CD14-positive monocyte (primary cell): ENCODE measurements at regions not wholly inside any gene's neighbourhood (a gene's known extent, or its start where the extent isn't known, plus 50 kb on each side); places are given as distances from the start of the nearest gene placed in this dataset.

Source experiments
- DNase-seq, 3 donors: peaks; one replicate each; pipeline ENCODE4 v3.0.0-alpha.2; 2011 to 2022
- H2AFZ ChIP-seq: 2 replicates; pipeline ENCODE4 v1.6.0; 2012; ENCODE audit warnings: mild to moderate bottlenecking, low read depth, low read length, inconsistent platforms; ENCODE audit not compliant: insufficient read depth, poor library complexity, severe bottlenecking
- H3K27ac ChIP-seq, 2 donors: 1 replicate in 1 of 2; 2 replicates in 1 of 2; pipeline ENCODE4 v1.5.1; 2012 to 2013; ENCODE audit warnings: low read length in 2 of 2, control low read depth in 1 of 2, inconsistent platforms in 1 of 2, low read depth in 1 of 2, mild to moderate bottlenecking in 1 of 2
- H3K27me3 ChIP-seq, 2 donors: one replicate each; pipeline versions ENCODE4 v1.6.0 to v1.6.1; 2011 to 2013; ENCODE audit warnings: low read length in 2 of 2; ENCODE audit not compliant: control insufficient read depth in 2 of 2, insufficient read depth in 2 of 2
- H3K36me3 ChIP-seq, 2 donors: replicated peaks in 1 of 2; 1 replicate in 1 of 2; 2 replicates in 1 of 2; pipeline versions ENCODE4 v1.5.1 to v1.6.1; 2012 to 2013; ENCODE audit warnings: low read length in 2 of 2, control low read depth in 1 of 2, inconsistent platforms in 1 of 2, mild to moderate bottlenecking in 1 of 2; ENCODE audit not compliant: insufficient read depth in 2 of 2, control insufficient read depth in 1 of 2
- H3K4me1 ChIP-seq, 2 donors: 1 replicate in 1 of 2; 2 replicates in 1 of 2; pipeline versions ENCODE4 v1.5.1 to v1.6.1; 2012 to 2013; ENCODE audit warnings: low read length in 2 of 2, control low read depth in 1 of 2, inconsistent platforms in 1 of 2, mild to moderate bottlenecking in 1 of 2, moderate library complexity in 1 of 2; ENCODE audit not compliant: insufficient read depth in 2 of 2, control insufficient read depth in 1 of 2
- H3K4me2 ChIP-seq: replicated peaks from 2 replicates; pipeline ENCODE3; 2012; ENCODE audit warnings: low read length, moderate library complexity, mild to moderate bottlenecking; ENCODE audit not compliant: poor library complexity, severe bottlenecking; ENCODE audit errors: extremely low read depth
- H3K4me3 ChIP-seq, 3 experiments: fragments of 200-600 bp in 1 of 3; sonication (generic) in 1 of 3; replicated peaks in 1 of 3; 1 replicate in 2 of 3; 2 replicates in 1 of 3; pipeline ENCODE4 v1.5.1; 2011 to 2013; ENCODE audit warnings: low read length in 3 of 3, mild to moderate bottlenecking in 3 of 3, control low read depth in 2 of 3, low read depth in 2 of 3, inconsistent platforms in 1 of 3, moderate library complexity in 1 of 3
- H3K79me2 ChIP-seq: 2 replicates; pipeline ENCODE4 v1.6.0; 2012; ENCODE audit warnings: mild to moderate bottlenecking, control low read depth, inconsistent platforms, low read length, moderate library complexity; ENCODE audit not compliant: insufficient read depth
- H3K9ac ChIP-seq: 2 replicates; pipeline ENCODE4 v1.6.0; 2017; ENCODE audit warnings: low read length, mild to moderate bottlenecking; ENCODE audit not compliant: insufficient read depth, poor library complexity, severe bottlenecking
- H3K9me3 ChIP-seq, 2 donors: replicated peaks in 1 of 2; 1 replicate in 1 of 2; 2 replicates in 1 of 2; pipeline versions ENCODE4 v1.5.1 to v1.6.1; 2012 to 2013; ENCODE audit warnings: low read length in 2 of 2, control low read depth in 1 of 2; ENCODE audit not compliant: control insufficient read depth in 1 of 2, insufficient read depth in 1 of 2
- H4K20me1 ChIP-seq: 2 replicates; pipeline ENCODE4 v1.6.0; 2012; ENCODE audit warnings: mild to moderate bottlenecking, low read length, control low read depth, moderate library complexity; ENCODE audit not compliant: insufficient read depth
- H3K27ac Mint-ChIP-seq, 7 donors: one replicate each; pipeline ENCODE4 v1.8.0; 2020; ENCODE audit warnings: mild to moderate bottlenecking in 7 of 7, mixed read lengths in 7 of 7, moderate library complexity in 6 of 7, inconsistent platforms in 2 of 7
- H3K27me3 Mint-ChIP-seq, 3 donors: one replicate each; pipeline ENCODE4 v1.8.0; 2021 to 2022; ENCODE audit warnings: low read depth in 3 of 3, mild to moderate bottlenecking in 3 of 3, mixed read lengths in 3 of 3, moderate library complexity in 3 of 3, inconsistent platforms in 1 of 3
- H3K36me3 Mint-ChIP-seq, 2 donors: one replicate each; pipeline ENCODE4 v1.8.0; 2020; ENCODE audit warnings: mixed read lengths in 2 of 2, inconsistent platforms in 1 of 2, mild to moderate bottlenecking in 1 of 2
- H3K4me1 Mint-ChIP-seq: one replicate; pipeline ENCODE4 v1.8.0; 2020; ENCODE audit warnings: mild to moderate bottlenecking, mixed read lengths
- H3K4me3 Mint-ChIP-seq, 2 donors: one replicate each; pipeline ENCODE4 v1.8.0; 2020; ENCODE audit warnings: mild to moderate bottlenecking in 2 of 2, mixed read lengths in 2 of 2, moderate library complexity in 1 of 2
- H3K9me3 Mint-ChIP-seq, 7 donors: one replicate each; pipeline ENCODE4 v1.8.0; 2020 to 2022; ENCODE audit warnings: mixed read lengths in 7 of 7, mild to moderate bottlenecking in 6 of 7, moderate library complexity in 6 of 7, inconsistent platforms in 2 of 7
- intact Hi-C, 2 donors: fragments of 100-400 bp; cut with micrococcal nuclease; formaldehyde crosslinking; loops; one replicate each; pipeline versions ENCODE4 v1.15.0 to v1.15.1; 2023
- TF ChIP-seq, protein P1 (sequence below): fragments of 200-600 bp; IDR thresholded peaks from one replicate; pipeline ENCODE4 v1.8.0; 2022; ENCODE audit warnings: antibody characterized with exemption, mild to moderate bottlenecking

DNA sequence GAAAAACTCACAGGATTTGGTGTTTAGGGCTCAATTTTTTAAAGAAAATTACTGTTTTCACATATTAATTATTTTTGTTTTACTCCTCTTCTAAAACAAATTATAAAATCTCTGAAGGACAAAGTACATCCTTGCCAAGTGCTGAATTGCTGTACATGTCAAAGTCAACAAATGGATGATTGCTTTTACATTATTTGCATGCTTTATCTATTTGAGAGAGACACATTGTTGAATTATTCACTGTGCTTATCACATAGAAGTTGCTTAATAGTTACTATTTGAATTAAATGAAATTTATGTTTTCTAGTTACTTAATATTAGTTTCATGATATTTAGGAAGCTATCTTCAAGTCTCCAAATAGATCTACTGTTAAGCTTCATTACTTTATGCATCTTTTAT lies 318.6 kb upstream of the PTCHD4 start:
- peaks cover 0 to 4% (median 0%) of the 10 kb centered on the region in 7 donors for H3K9me3 Mint-ChIP-seq
- no peaks in the 10 kb centered on the region for H3K79me2 ChIP-seq
- no peak overlapping the region for H3K4me3 ChIP-seq
- no peak overlapping the region for H3K27ac Mint-ChIP-seq
- H3K4me1 Mint-ChIP-seq, result no peaks in the 10 kb centered on the region
- no peak overlapping the region for H2AFZ ChIP-seq
- H3K27ac ChIP-seq, result no peak overlapping the region
- H3K36me3 ChIP-seq, result no peaks in the 10 kb centered on the region
- TF ChIP-seq, protein P1, sequence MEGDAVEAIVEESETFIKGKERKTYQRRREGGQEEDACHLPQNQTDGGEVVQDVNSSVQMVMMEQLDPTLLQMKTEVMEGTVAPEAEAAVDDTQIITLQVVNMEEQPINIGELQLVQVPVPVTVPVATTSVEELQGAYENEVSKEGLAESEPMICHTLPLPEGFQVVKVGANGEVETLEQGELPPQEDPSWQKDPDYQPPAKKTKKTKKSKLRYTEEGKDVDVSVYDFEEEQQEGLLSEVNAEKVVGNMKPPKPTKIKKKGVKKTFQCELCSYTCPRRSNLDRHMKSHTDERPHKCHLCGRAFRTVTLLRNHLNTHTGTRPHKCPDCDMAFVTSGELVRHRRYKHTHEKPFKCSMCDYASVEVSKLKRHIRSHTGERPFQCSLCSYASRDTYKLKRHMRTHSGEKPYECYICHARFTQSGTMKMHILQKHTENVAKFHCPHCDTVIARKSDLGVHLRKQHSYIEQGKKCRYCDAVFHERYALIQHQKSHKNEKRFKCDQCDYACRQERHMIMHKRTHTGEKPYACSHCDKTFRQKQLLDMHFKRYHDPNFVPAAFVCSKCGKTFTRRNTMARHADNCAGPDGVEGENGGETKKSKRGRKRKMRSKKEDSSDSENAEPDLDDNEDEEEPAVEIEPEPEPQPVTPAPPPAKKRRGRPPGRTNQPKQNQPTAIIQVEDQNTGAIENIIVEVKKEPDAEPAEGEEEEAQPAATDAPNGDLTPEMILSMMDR, result no peak
- H3K4me1 ChIP-seq, result no peaks in the 10 kb centered on the region
- intact Hi-C loops, result no loop called here
- H3K36me3 Mint-ChIP-seq, result no peaks in the 10 kb centered on the region
- H3K4me3 Mint-ChIP-seq, result no peak overlapping the region
- H3K9me3 ChIP-seq, result no peaks in the 10 kb centered on the region
- no peak for DNase-seq
- no peaks in the 10 kb centered on the region for H3K27me3 ChIP-seq
- H3K27me3 Mint-ChIP-seq, result no peaks in the 10 kb centered on the region
- H3K4me2 ChIP-seq, result no peak overlapping the region
- no peaks in the 10 kb centered on the region for H4K20me1 ChIP-seq
- H3K9ac ChIP-seq, result no peak overlapping the region

DNA sequence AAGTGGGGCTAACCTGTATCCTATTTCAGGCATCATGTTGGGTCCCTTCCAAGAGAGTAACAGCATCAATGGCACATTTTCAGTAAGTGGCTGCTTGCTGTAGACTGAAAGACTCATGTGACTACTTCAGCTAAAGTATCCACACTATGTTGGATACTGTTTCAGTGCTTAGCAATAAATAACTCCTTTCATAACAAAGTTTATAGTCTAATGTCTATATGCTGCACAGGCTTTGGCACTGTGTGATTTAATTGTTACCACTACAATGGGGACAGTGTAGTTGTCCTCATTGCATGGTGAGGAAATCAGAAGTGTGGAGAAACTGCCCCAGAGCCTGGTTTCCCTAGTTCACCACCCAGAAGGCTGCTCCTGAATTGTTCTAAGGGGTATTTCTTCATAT lies 318.0 kb upstream of the PTCHD4 start:
- no peaks in the 10 kb centered on the region for H3K79me2 ChIP-seq
- TF ChIP-seq, protein P1, result no peak
- H3K9me3 ChIP-seq, result no peaks in the 10 kb centered on the region
- H3K4me1 Mint-ChIP-seq, result no peaks in the 10 kb centered on the region
- H3K27ac ChIP-seq, result no peak overlapping the region
- DNase-seq, result no peak
- no peaks in the 10 kb centered on the region for H3K27me3 Mint-ChIP-seq
- H4K20me1 ChIP-seq, result no peaks in the 10 kb centered on the region
- H3K36me3 Mint-ChIP-seq, result no peaks in the 10 kb centered on the region
- no peaks in the 10 kb centered on the region for H3K4me1 ChIP-seq
- H3K9me3 Mint-ChIP-seq, result peaks cover 0 to 4% (median 0%) of the 10 kb centered on the region in 7 donors
- H3K4me3 Mint-ChIP-seq, result no peak overlapping the region
- no peak overlapping the region for H3K9ac ChIP-seq
- no peaks in the 10 kb centered on the region for H3K36me3 ChIP-seq
- no peak overlapping the region for H3K4me3 ChIP-seq
- H2AFZ ChIP-seq, result no peak overlapping the region
- H3K27me3 ChIP-seq, result no peaks in the 10 kb centered on the region
- no peak overlapping the region for H3K27ac Mint-ChIP-seq
- intact Hi-C loops, result no loop called here
- H3K4me2 ChIP-seq, result no peak overlapping the region
